ENCODE measurements at regions not wholly inside any gene's neighbourhood (a gene's known extent, or its start where the extent isn't known, plus 50 kb on each side); places are given as distances from the start of the nearest gene placed in this dataset.

DNA sequence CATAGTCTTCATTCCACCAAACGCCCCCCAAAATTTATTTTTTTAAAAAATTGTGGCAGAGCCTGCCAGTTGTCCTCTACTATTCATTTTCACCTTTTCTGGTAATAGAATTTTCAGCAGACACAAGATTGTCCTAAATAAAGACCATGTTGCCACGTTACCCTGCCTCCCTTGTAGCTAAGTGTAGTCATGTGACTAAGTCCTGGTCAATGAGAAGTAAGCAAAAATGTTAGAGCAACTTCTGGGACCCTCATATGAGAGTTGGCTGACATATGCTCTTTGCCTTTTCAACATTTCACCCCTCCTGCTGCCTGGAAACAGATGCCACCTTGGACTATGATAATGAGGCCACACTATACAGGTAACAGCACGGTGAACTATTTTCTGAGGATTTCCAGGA lies 203.1 kb downstream of the PIK3R1 start:
- in situ Hi-C loops (cut with MboI; ENCODE audit: low sequenced_read_pairs, unreplicated experiment), result no loop called here
- DNase-seq (ENCODE audit: low spot score), result no peak
- TF ChIP-seq, protein P1, sequence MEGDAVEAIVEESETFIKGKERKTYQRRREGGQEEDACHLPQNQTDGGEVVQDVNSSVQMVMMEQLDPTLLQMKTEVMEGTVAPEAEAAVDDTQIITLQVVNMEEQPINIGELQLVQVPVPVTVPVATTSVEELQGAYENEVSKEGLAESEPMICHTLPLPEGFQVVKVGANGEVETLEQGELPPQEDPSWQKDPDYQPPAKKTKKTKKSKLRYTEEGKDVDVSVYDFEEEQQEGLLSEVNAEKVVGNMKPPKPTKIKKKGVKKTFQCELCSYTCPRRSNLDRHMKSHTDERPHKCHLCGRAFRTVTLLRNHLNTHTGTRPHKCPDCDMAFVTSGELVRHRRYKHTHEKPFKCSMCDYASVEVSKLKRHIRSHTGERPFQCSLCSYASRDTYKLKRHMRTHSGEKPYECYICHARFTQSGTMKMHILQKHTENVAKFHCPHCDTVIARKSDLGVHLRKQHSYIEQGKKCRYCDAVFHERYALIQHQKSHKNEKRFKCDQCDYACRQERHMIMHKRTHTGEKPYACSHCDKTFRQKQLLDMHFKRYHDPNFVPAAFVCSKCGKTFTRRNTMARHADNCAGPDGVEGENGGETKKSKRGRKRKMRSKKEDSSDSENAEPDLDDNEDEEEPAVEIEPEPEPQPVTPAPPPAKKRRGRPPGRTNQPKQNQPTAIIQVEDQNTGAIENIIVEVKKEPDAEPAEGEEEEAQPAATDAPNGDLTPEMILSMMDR (IDR thresholded peaks at IDR 0.05; ENCODE audit: borderline replicate concordance, control extremely low read depth, extremely low read depth, insufficient read depth, missing control alignments), result no peak

DNA sequence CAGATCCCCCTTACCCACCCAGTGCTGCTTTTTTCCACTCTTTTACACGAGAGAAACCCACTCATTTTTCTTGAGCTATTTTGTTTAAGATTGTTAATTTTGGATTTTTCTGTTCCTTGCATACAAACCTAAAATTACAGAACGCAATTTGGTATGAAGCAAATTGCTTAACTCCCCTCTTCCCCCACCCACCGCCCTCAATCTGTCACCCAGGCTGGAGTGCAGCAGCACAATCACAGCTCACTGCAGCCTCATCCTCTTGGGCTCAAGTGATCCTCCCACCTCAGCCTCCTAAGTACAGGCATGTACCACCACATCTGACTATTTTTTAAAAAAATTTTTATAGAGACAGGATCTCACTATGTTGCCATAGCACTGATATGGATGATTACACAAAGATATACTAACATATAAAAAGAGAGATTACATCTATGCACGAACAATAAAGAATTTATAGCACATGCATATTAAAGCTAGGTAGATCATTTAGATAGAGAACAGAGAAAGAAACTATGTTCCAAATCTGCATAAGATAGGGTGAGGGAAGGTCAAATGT lies 203.6 kb downstream of the PIK3R1 start:
- DNase-seq (ENCODE audit: low spot score), result no peak
- TF ChIP-seq, protein P1 (IDR thresholded peaks at IDR 0.05; ENCODE audit: borderline replicate concordance, control extremely low read depth, extremely low read depth, insufficient read depth, missing control alignments), result no peak
- in situ Hi-C loops (cut with MboI; ENCODE audit: low sequenced_read_pairs, unreplicated experiment), result no loop called here

DNA sequence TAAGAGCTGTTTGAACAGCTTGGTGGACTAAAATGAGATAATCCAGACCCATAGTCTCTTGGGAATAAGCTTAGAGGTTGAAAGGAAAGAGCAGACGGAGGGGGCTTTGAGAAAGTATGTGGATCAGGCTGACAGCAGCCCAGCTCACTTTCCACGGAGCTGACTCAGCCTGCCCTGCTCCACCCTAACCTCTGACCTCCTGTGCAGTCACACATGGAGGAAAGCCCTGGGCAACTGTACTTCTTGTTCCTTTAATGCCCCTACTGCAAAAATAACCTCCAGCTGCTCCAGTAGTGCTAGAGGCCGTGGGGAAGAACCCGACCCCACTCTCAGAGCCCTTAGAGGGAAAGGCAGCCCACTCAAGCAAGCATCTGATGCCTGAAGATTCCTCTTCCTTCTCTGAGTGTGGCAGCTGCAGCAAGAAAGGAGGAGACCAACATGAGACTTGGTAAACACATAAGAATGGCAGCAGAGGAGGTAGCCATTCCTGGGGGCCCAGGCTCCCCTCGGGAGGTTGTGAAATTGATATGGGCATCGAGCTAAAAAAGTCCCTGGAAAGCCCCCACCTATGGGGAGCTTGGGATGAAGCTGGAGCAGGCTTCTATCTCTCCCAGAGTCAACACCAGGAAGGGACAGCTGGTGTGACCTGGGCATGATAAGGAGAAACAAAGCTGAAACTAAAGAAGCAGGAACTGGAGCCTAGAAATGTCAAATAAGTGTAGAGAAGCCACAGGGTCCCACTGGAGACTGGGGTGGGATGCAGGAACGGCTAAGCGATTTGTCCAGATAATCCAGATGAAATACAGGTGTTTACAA lies 204.3 kb downstream of the PIK3R1 start:
- DNase-seq (ENCODE audit: low spot score), result no peak
- in situ Hi-C loops (cut with MboI; ENCODE audit: low sequenced_read_pairs, unreplicated experiment), result no loop called here
- TF ChIP-seq, protein P1 (IDR thresholded peaks at IDR 0.05; ENCODE audit: borderline replicate concordance, control extremely low read depth, extremely low read depth, insufficient read depth, missing control alignments), result no peak

DNA sequence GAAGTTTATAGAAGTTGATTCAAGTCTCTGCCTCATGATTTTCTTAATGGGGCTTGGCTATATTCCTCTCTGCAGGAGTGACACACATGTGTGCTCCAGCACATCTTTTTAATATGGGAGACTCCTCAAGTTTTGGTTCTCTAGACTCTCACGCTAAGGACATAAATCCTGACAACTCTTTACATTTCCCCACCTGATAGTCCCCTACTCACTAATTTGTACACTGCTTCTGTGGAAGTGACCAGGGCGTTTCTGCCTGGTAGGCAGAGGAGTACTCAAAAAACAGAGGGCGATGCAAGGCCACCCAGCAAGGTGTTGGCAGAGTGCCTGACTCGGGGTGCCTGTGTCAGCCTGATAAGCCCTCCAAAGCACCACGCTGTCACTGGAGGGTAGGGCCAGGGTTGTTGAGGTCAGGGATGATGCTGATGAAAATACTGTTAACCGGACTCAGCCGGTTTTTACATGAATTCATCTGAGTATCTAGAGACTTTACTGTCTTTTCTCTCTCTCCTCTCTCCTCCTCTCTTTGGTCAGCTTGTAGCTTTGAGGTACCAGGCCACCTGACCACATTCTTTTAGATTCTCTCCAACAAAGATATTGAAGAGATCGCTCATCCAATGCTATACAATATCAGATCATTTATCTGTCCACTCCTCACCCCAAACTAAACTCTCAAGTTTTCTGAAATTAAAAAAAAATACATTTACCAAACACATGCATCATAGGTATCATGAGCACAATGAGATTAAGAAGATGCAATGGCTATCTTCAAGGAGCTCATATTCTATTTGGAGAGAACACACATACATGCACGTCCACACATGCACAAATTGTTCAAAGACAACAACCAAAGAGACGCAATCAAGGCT lies 205.2 kb downstream of the PIK3R1 start:
- no peak for DNase-seq (ENCODE audit: low spot score)
- in situ Hi-C loops (cut with MboI; ENCODE audit: low sequenced_read_pairs, unreplicated experiment), result no loop called here
- TF ChIP-seq, protein P1 (IDR thresholded peaks at IDR 0.05; ENCODE audit: borderline replicate concordance, control extremely low read depth, extremely low read depth, insufficient read depth, missing control alignments), result no peak

DNA sequence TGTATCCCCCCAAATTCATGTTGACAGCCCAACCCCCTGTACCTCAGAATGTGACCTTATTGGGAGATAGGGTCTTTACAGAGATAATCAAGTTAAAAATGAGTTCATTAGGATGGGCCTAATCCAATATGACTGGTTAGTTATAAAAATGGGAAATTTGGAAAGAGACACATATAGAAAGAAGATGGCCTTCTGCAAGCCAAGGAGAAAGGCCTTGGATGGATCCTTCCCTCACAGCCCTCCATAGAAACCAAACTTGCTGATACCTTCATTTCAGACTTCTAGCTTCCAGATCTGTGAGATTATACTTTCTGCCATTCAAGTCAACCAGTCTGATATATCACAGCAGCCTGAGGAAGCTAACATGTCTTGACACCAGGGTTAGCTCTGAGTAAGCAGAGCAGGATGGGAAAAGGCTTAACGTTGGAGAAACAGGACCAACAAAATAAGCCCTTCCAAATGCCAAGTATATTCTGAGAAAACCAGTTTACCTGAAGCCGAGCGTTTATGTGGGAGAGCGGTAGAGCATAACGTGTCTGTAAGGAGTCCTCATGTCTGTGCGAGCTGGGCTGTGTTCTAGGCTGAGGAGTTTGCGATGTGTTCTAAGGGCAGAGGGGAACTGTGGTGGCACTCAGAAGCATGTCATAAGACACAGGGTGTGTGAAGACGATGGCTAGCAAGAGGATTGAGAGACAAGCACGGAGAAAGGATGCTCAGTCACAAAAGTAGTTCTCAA lies 206.1 kb downstream of the PIK3R1 start:
- DNase-seq (ENCODE audit: low spot score), result no peak
- TF ChIP-seq, protein P1 (IDR thresholded peaks at IDR 0.05; ENCODE audit: borderline replicate concordance, control extremely low read depth, extremely low read depth, insufficient read depth, missing control alignments), result no peak
- in situ Hi-C loops (cut with MboI; ENCODE audit: low sequenced_read_pairs, unreplicated experiment), result no loop called here

All from GM13976 (cell line).